Activated CD4-positive, alpha-beta T cell treated with anti-CD3 and anti-CD28 coated beads for 36 hours (primary cell): ENCODE measurements at regions not wholly inside any gene's neighbourhood (a gene's known extent, or its start where the extent isn't known, plus 50 kb on each side); places are given as distances from the start of the nearest gene placed in this dataset.
"Not testable (repeated sequence)": the region's sequence is repeated elsewhere in the genome, so short reads cannot be mapped to it uniquely, and the experiment has no call there.

Experiments used
- ATAC-seq: fragments of 200-7000 bp; cut with Tn5 transposase; one replicate; pipeline ENCODE4 v1.10.0; 2021; ENCODE audit warnings: mild to moderate bottlenecking, moderate library complexity
- CTCF ChIA-PET: fragments of 350-600 bp; sonication (Branson Sonifier 250); formaldehyde crosslinking; loops from one replicate; lab custom pipeline; 2021; ENCODE audit warnings: antibody characterized with exemption; lab: Charles Lee
- POLR2A ChIA-PET: fragments of 350-600 bp; sonication (Branson Sonifier 250); formaldehyde crosslinking; loops from one replicate; lab custom pipeline; 2021; ENCODE audit warnings: antibody characterized with exemption, inconsistent platforms; lab: Charles Lee
- DNase-seq: peaks from one replicate; pipeline ENCODE4 v3.0.0-alpha.2; 2020
- H3K27ac Mint-ChIP-seq: one replicate; pipeline ENCODE4 v1.8.0; 2021; ENCODE audit warnings: mixed read lengths
- H3K27me3 Mint-ChIP-seq: one replicate; pipeline ENCODE4 v1.8.0; 2021; ENCODE audit warnings: mixed read lengths
- H3K36me3 Mint-ChIP-seq: one replicate; pipeline ENCODE4 v1.8.0; 2021; ENCODE audit warnings: low read depth, mixed read lengths
- H3K4me1 Mint-ChIP-seq: one replicate; pipeline ENCODE4 v1.8.0; 2021; ENCODE audit warnings: mixed read lengths
- H3K4me3 Mint-ChIP-seq: one replicate; pipeline ENCODE4 v1.8.0; 2021; ENCODE audit warnings: mild to moderate bottlenecking, moderate library complexity, mixed read lengths
- H3K9me3 Mint-ChIP-seq: one replicate; pipeline ENCODE4 v1.8.0; 2021; ENCODE audit warnings: low read depth, mixed read lengths
- intact Hi-C, 2 experiments: fragments of 100-400 bp; cut with DNase I in 1 of 2; cut with micrococcal nuclease in 1 of 2; formaldehyde crosslinking; loops; one replicate each; pipeline versions ENCODE4 v1.14.2 to v1.15.1; 2022 to 2024; cut with DNase I, micrococcal nuclease

DNA sequence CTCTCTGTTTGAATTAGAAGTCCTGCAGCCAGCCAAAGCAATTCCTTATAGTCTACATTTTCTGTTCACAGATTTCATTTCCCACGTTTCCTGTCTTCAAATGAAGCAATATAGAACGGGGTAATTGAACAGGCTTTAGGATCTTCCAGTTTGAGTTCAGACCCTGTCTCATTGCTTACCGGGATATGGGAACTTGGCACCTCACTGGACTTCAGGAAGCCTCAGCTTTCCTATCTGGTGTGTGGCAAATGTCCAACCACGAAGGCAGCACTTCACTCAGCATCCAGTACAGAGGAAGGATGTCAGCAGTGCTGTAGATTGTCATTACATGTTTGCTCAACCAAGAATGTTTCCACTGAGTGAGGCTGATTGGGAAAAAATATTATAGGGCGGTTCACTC is 271.1 kb upstream of the ZFP42 start:
- POLR2A ChIA-PET, result no interaction called here
- intact Hi-C loops, result no loop called here
- CTCF ChIA-PET, result interaction anchor here (0.8 kb wide), 1 partner anchor 634 kb away, joined by 3 read pairs; no protein-coding TSS in a partner anchor

GRCh38 chr4:187726485-187726884 is 269.1 kb upstream of the ZFP42 start:
- intact Hi-C loops, result no loop called here
- Mint-ChIP-seq H3K27ac (no peak overlapping the region), H3K9me3 (peaks cover 4% of the 10 kb centered on the region), H3K27me3 (no peaks in the 10 kb centered on the region), H3K36me3 (no peaks in the 10 kb centered on the region), H3K4me1 (no peaks in the 10 kb centered on the region), H3K4me3 (no peak overlapping the region)
- CTCF ChIA-PET, result no interaction called here
- ATAC-seq, result no peak
- POLR2A ChIA-PET, result no interaction called here
- no peak for DNase-seq

More for the DNA sequence above, 271.1 kb upstream of the ZFP42 start:
- Mint-ChIP-seq H3K27me3 (no peaks in the 10 kb centered on the region), H3K27ac (no peak overlapping the region), H3K4me1 (no peaks in the 10 kb centered on the region), H3K4me3 (no peak overlapping the region), H3K36me3 (no peaks in the 10 kb centered on the region), H3K9me3 (peaks cover 3% of the 10 kb centered on the region)
- no peak for ATAC-seq
- DNase-seq, result no peak

DNA sequence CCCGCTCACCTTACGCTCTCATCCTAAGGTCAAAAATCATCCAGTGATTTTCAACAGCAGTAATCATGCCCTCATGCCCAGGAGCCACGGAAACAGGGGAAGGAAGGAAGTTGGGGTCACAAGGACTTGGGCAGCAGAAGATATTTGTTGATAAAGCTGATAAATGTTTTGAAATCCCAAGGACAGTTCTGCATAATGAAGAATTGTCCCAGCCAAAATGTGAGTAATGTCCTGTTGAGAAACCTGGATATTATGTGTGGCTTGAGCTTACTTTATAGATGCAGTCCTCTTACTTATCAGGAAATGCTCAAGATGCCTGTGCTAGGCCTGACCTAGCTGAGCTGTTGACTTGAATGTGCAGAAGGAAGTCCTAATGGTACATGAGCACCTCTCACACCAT is 263.0 kb upstream of the ZFP42 start:
- Mint-ChIP-seq H3K27ac (no peak overlapping the region), H3K36me3 (peaks cover 3% of the 10 kb centered on the region), H3K9me3 (peaks cover 6% of the 10 kb centered on the region), H3K4me1 (no peaks in the 10 kb centered on the region), H3K27me3 (no peaks in the 10 kb centered on the region), H3K4me3 (no peak overlapping the region)
- ChIA-PET CTCF (no interaction called here), POLR2A (no interaction called here)
- ATAC-seq, result no peak
- DNase-seq, result no peak
- intact Hi-C loops, result no loop called here

- ChIA-PET POLR2A (no interaction called here), CTCF (no interaction called here)
- Mint-ChIP-seq H3K27me3 (no peaks in the 10 kb centered on the region), H3K9me3 (peaks cover 24% of the 10 kb centered on the region), H3K4me3 (no peak overlapping the region), H3K36me3 (peaks cover 3% of the 10 kb centered on the region), H3K27ac (no peak overlapping the region), H3K4me1 (no peaks in the 10 kb centered on the region)
- ATAC-seq (no peak), DNase-seq (no peak)
- intact Hi-C loops, result loop anchor here in 1 of 2 experiments (5.0 kb wide), 1 partner anchor 508 kb away; no protein-coding TSS in a partner anchor
These were observed 255.8 kb upstream of the ZFP42 start for GRCh38 chr4:187739771-187740170.

- H3K27me3 Mint-ChIP-seq, result no peaks in the 10 kb centered on the region
- POLR2A ChIA-PET, result no interaction called here
- H3K4me1 Mint-ChIP-seq, result no peaks in the 10 kb centered on the region
- H3K27ac Mint-ChIP-seq, result no peak overlapping the region
- DNase-seq, result no peak
- intact Hi-C loops, result loop anchor here in 1 of 2 experiments (5.0 kb wide), 1 partner anchor 502 kb away; no protein-coding TSS in a partner anchor
- CTCF ChIA-PET, result no interaction called here
- H3K9me3 Mint-ChIP-seq, result peaks cover 32% of the 10 kb centered on the region
- no peaks in the 10 kb centered on the region for H3K36me3 Mint-ChIP-seq
- H3K4me3 Mint-ChIP-seq, result no peak overlapping the region
- no peak for ATAC-seq
These were observed 250.7 kb upstream of the ZFP42 start for GRCh38 chr4:187744911-187745310.

DNA sequence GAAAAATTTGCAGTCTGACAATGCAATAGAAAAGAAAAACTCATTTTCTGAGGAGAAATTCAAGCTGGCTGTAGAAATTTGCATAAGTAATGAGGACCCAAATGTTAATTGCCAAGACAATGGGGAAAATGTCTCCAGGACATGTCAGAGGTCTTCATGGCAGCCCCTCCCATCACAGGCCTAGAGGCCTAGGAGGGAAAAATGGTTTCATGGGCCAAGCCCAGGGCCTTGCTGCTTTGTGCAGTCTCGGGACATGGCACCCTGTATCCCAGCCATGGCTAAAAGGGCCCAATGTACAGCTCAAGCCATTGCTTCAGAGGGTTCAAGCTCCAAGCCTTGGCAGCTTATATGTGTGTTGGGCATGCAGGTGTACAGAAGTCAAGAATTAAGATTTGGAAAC is 244.9 kb upstream of the ZFP42 start:
- DNase-seq, H3K4me1 Mint-ChIP-seq, POLR2A ChIA-PET, H3K4me3 Mint-ChIP-seq, H3K36me3 Mint-ChIP-seq, ATAC-seq, H3K27me3 Mint-ChIP-seq, H3K27ac Mint-ChIP-seq, CTCF ChIA-PET, intact Hi-C loops: not testable (repeated sequence)
- peaks cover 20% of the 10 kb centered on the region for H3K9me3 Mint-ChIP-seq

- H3K4me1 Mint-ChIP-seq, result no peaks in the 10 kb centered on the region
- H3K27me3 Mint-ChIP-seq, result no peaks in the 10 kb centered on the region
- POLR2A ChIA-PET, result no interaction called here
- CTCF ChIA-PET, result no interaction called here
- intact Hi-C loops, result no loop called here
- H3K4me3 Mint-ChIP-seq, result no peak overlapping the region
- H3K27ac Mint-ChIP-seq, result no peak overlapping the region
- no peak for ATAC-seq
- H3K9me3 Mint-ChIP-seq, result peaks cover 10% of the 10 kb centered on the region
- no peaks in the 10 kb centered on the region for H3K36me3 Mint-ChIP-seq
- DNase-seq, result no peak
These were observed 228.4 kb upstream of the ZFP42 start for GRCh38 chr4:187767158-187767557.

DNA sequence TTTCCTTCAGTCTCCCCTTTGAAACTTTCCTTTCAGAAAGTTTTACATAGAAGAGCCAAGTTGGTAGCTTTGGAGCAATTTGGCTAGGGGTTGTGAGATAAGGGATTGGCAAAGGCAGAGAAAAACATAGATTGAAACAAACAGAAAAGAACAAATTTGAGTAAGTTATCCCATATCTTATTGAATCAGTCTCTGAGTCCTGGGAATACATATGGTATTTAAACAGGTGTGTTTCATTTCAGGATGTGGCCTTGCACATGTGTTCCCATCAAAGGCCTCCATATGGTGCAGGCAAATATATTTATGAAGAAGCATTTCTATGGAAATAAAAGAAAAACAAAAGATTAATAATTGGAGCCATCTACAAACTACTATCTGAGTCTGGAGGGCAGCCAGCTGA is 227.9 kb upstream of the ZFP42 start:
- Mint-ChIP-seq H3K36me3 (no peaks in the 10 kb centered on the region), H3K27ac (no peak overlapping the region), H3K9me3 (peaks cover 10% of the 10 kb centered on the region), H3K27me3 (no peaks in the 10 kb centered on the region), H3K4me3 (no peak overlapping the region), H3K4me1 (no peaks in the 10 kb centered on the region)
- ATAC-seq (no peak), DNase-seq (no peak)
- POLR2A ChIA-PET, result no interaction called here
- CTCF ChIA-PET, result no interaction called here
- intact Hi-C loops, result no loop called here

GRCh38 chr4:187770345-187770744 is 225.2 kb upstream of the ZFP42 start:
- no peak for ATAC-seq
- Mint-ChIP-seq H3K4me3 (no peak overlapping the region), H3K27me3 (no peaks in the 10 kb centered on the region), H3K9me3 (peaks cover 15% of the 10 kb centered on the region), H3K36me3 (no peaks in the 10 kb centered on the region), H3K4me1 (no peaks in the 10 kb centered on the region), H3K27ac (no peak overlapping the region)
- ChIA-PET CTCF (no interaction called here), POLR2A (no interaction called here)
- no peak for DNase-seq
- intact Hi-C loops, result no loop called here

DNA sequence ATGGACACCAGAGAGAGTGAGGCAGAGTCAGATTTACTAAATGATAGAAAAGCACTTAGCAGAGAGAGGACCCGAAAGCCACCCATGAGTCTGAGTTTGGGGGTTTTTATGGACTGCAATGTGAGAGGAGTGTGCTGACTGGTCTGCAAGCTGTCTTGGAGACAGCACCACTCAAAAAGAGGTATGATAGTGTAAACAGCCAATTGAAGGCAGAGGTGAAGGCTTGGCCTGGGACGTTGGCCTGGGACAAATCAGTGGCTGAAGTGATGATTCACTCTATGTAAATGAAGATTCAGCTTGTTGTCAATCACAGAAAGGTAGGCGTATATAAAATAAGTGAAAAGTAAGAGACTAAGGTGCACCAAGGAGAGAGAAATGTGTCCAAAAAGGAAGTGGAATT is 217.6 kb upstream of the ZFP42 start:
- ChIA-PET CTCF (no interaction called here), POLR2A (no interaction called here)
- DNase-seq (no peak), ATAC-seq (no peak)
- no peaks in the 10 kb centered on the region for H3K27me3 Mint-ChIP-seq
- no peaks in the 10 kb centered on the region for H3K4me1 Mint-ChIP-seq
- H3K36me3 Mint-ChIP-seq, result no peaks in the 10 kb centered on the region
- intact Hi-C loops, result no loop called here
- H3K4me3 Mint-ChIP-seq, result no peak overlapping the region
- peaks cover 10% of the 10 kb centered on the region for H3K9me3 Mint-ChIP-seq
- no peak overlapping the region for H3K27ac Mint-ChIP-seq

- Mint-ChIP-seq H3K27me3 (no peaks in the 10 kb centered on the region), H3K9me3 (peaks cover 6% of the 10 kb centered on the region), H3K36me3 (no peaks in the 10 kb centered on the region), H3K27ac (no peak overlapping the region), H3K4me1 (no peaks in the 10 kb centered on the region), H3K4me3 (no peak overlapping the region)
- ChIA-PET CTCF (no interaction called here), POLR2A (no interaction called here)
- DNase-seq, result no peak
- no peak for ATAC-seq
- intact Hi-C loops, result no loop called here
These were observed 215.5 kb upstream of the ZFP42 start for GRCh38 chr4:187780070-187780469.

DNA sequence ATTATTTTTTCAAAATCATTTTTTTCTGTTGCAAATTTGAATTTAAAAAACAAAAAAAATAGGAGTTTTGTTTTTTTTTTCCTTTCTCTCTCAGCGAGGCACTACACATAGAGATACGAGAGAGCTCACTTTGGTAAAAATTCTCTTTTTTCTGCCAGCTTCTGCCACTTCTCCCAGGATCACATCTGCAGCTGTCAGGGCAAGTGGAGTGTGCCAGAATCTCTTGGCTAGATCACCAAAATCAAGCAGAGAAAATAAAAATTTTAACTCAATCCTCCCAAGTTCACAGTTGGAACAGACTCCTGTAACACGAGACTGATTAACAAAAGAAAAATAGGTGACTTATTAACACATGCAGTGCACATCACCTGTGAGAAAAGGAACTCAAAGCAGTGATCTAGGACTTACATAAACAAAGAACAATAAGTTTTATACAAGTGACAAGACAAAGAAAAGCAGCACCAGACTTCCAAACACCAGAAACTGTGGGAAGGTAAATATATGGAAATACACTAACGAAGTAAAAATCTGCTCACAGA is 213.2 kb upstream of the ZFP42 start:
- POLR2A ChIA-PET, result no interaction called here
- Mint-ChIP-seq H3K27ac (no peak overlapping the region), H3K36me3 (no peaks in the 10 kb centered on the region), H3K27me3 (no peaks in the 10 kb centered on the region), H3K4me3 (no peak overlapping the region), H3K9me3 (peaks cover 9% of the 10 kb centered on the region), H3K4me1 (no peaks in the 10 kb centered on the region)
- intact Hi-C loops, result no loop called here
- CTCF ChIA-PET, result interaction anchor here (0.6 kb wide), 1 partner anchor 13 kb away, joined by 5 read pairs; no protein-coding TSS in a partner anchor
- DNase-seq, result no peak
- no peak for ATAC-seq
